ENCODE measurements at regions not wholly inside any gene's neighbourhood (a gene's known extent, or its start where the extent isn't known, plus 50 kb on each side); places are given as distances from the start of the nearest gene placed in this dataset.

GRCh38 chr22:49569286-49570031 is 258.2 kb downstream of the BRD1 start:
- no peak for DNase-seq (ENCODE audit: low read depth, low spot score)

GRCh38 chr22:49568751-49569285 is 258.9 kb downstream of the BRD1 start:
- no peak for DNase-seq (ENCODE audit: low read depth, low spot score)

- DNase-seq (ENCODE audit: low read depth, low spot score) = no peak
Observed at GRCh38 chr22:49567899-49568750, 259.5 kb downstream of the BRD1 start.

DNA sequence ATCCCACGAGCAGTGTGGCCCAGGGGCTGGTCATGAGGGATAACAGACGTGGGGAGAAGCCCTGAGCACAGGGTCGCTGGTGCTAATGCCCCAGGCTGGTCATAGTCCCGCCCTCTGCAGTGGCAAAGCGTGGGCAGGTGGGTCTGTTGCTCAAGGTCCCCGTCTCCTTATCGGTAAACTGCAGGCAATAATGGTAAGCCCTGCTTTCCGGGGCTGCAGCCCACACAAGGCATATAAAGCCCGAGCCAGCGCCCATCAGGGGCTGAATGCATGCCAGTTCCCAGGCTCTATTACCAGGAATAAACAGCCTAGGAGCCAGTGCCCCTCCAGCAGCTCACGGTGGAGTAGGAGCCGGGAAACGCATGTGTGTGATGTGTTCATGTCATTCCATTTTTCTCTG is 261.0 kb downstream of the BRD1 start:
- DNase-seq (ENCODE audit: low read depth, low spot score) = no peak

DNA sequence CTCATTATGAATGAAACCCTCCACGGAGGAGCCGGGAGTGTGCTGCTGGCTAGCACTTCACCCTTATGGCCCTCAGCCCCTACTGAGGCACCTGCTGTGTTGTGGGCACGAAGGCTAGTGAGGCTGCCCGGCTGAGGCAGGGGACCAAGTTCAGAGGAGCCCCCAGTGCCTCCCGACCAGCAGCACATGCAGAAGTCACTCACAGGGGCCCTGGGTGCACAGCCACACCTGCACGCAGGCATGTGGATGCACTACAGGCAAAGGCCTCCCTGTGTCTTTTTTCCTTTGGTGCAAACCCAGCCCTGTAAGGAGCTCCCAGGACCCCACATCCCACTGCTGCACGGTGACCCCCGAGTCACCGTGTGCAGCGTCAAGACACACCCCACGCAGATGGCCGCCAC is 261.5 kb downstream of the BRD1 start:
- no peak for DNase-seq (ENCODE audit: low read depth, low spot score)

DNA sequence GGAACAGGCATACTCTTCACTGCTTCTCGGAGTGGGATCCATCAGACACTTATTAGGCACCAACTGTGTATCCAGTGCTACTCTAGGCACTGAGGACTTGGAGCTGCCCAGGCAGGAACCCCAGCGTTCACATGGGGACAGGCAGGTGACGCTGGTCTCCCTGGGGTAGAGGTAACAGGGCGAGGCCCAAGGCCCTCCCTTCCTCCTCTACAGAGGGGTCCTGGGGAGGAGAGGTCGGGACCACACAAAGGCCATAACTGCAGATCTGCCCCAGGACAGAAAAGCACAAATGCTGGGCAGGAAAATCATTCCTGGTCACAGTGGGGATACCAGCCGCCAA is 262.2 kb downstream of the BRD1 start:
- no peak for DNase-seq (ENCODE audit: low read depth, low spot score)

DNA sequence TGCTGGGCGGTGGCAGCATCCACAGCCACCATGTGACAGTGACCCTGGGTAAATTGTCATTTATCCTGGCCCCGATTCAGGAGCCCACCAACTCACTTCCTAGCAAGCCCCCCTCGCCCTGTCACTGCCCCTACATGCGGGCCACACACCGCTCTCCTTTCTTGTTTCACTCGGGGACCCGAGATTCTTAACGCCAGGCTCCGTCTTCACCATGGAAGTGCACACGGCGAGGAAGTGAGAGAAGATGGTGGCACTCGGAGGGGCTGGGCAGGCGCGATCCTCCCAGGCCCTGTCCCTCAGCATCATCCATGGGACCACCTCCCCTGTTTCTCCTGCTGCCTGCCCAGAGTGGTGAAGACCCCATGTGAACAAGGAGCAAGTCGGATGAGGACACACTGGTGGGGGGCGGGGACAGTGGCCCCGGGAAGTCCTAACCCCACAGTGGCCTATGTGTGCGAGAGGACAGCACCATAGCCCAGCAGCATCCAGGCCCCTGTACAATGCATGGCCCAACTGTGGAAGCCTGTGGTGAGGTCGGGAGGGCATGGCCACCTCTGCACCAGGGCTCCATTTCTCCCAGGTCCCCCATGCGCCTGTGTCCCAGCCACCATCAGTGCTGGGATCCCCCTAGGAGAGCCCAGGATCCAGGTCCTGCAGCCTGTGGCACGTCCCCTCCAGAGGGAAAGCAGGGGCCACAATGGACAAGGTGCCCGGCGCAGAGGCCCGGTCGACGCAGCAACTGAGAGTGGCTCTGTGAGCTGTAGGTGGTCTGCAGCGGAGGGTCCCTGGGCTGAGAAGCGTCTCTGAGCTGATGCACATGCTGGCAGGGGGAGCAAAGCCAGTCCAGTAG is 262.8 kb downstream of the BRD1 start:
- DNase-seq (ENCODE audit: low read depth, low spot score) = no peak

DNA sequence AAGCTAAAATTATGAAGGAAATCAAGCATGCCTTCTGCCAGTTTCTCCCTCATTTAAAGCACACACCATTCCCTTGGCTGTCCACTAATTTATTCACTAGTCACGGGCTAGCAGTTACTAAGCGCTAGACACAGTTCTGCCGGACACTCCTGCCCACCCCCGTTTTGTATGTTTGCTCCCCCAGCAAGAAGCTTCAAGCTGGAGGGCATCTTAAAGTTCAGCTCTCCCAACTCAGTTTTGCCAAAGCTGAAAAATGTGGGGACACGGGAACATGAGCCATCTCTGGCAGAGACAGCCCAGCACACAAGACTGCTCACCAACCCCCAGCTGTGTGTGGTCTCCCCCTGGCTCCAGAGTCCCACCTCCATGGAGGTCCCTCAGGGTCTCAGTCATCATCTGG is 263.6 kb downstream of the BRD1 start:
- no peak for DNase-seq (ENCODE audit: low read depth, low spot score)

DNA sequence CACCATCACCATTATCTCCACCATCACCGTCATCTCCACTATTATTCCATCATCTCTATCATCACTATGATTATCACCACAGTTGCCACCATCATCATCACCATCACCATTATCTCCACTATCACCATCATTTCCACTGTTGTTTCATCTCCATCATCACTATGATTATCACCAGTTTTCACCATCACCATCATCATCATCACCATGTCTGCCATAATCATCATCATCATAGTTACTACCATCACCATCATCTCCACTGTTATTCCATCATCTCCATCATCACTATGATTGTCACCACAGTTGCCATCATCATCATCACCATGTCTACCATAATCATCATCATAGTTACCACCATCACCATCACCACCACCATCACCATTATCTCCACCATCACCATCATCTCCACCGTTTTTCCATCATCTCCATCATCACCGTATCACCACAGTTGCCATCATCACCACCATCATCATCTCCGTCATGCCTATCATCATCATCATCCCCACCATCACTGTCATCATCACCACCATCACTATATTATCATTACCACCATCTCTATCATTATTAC is 264.9 kb downstream of the BRD1 start:
- no peak for DNase-seq (ENCODE audit: low read depth, low spot score)

DNA sequence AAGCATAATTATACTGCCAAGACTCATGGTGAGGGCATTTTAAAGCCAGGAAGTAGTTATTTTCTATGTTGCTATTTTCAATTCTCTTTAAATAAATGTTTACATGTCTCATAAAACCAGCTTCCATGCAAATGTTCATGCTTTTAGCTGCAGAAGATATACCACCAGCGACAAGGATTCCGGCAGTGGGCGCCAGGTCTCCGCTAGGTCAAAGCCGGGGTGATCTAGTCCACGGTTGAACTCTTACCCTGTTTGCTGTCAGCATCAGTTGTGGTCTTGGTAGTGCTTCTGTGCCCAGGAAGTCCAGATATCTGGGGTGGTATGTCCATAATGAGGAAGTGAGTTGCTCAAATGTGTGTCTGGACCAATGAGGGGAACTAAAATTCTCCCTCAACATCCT is 265.7 kb downstream of the BRD1 start:
- DNase-seq (ENCODE audit: low read depth, low spot score) = no peak

- DNase-seq (ENCODE audit: low read depth, low spot score) = no peak
Observed at GRCh38 chr22:49561338-49561737, 266.3 kb downstream of the BRD1 start.

GRCh38 chr22:49555526-49555925 is 272.1 kb downstream of the BRD1 start:
- DNase-seq (ENCODE audit: low read depth, low spot score) = no peak

- no peak for DNase-seq (ENCODE audit: low read depth, low spot score)
Observed at GRCh38 chr22:49554741-49555140, 272.9 kb downstream of the BRD1 start.

GRCh38 chr22:49554296-49554625 is 273.4 kb downstream of the BRD1 start:
- no peak for DNase-seq (ENCODE audit: low read depth, low spot score)

DNA sequence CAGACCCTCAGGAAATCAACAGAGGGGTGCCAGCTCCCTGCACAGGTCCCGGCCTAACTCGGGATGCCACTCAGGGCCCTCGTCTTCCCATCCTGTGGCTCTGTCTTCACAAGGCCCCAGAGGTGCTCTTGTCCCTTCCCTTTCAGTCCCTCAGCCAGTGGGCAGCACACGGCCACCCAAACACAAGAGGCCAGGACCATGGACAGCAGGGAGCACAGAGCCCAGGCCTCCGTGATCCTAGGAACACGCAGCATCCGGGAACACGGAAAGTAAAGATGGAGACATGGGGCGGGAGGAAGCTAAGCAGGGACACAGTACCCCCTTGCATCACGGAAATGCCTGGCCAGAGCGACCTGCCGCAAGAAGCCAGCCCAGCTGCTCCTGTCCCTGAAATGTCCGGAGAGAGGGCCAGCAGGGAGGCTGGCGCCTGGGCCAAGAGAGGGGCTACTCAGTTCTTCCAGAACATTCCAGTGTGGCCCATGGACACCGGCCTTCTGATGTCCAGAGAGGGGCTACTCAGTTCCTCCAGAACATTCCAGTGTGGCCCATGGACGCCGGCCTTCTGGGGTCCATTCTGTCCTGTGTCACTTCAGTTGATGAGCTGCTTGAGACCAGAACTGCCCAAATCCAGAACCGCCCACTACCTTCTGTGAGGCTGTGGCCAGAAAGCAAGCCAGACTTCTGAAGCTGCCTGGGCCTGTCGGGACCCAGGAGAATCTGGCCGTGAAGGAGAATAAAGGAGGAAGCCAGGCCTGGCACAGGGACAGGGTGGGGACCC is 274.0 kb downstream of the BRD1 start:
- DNase-seq (ENCODE audit: low read depth, low spot score) = no peak

DNA sequence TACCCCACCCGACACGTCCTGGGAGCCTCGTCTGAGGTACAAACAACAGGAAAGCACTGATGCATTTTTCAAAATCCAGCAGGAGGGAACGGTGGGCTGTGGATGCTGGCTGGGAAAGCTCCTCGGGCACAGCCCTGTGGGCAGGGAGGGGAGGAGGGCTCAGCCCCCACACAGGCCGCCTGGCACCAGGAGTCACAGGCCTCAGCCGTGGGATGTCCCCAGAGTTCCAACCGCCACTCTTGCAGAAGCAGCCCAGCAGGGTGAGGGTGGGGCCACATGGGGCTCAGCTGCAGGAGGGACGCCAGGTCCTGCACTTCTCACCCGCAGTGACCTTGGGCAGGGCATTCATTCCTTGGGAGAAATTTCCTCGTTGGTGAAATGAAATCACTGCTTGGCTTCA is 274.6 kb downstream of the BRD1 start:
- no peak for DNase-seq (ENCODE audit: low read depth, low spot score)

DNA sequence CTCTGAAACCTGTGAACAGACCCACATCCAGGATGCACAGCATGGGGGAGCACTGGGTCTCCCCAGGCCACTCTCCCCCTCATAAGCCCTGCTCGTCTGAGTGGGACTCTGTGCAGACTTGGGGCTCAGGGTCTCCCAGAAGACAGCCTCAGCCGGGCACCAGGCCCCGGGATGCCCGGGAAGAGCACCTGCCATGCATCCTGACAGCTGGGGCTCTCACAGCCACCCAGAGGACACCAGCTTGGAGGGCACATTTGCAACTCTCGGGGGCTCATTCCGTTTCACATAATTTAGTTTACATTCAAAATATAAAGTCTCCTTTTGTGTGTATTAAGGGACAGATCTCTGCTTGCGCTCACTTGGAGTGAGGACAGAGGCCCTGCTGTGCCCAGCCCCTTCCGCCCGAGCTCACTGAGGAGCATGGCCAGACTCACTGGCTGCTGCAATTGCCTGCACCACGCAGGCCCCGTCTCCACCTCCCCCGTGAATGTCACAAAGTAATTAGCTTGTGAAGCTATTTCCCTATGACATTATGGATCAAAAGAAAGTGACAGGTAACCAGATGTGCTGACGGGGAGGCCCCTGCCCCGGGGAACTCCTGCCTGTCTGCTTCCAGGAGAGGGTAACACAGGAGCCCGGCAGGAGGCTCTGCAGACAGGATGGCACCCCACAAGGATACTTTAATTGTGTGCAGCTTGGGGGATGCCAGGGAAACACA is 275.6 kb downstream of the BRD1 start:
- DNase-seq (ENCODE audit: low read depth, low spot score) = no peak

GRCh38 chr22:49551446-49551845 is 276.2 kb downstream of the BRD1 start:
- DNase-seq (ENCODE audit: low read depth, low spot score) = no peak

DNA sequence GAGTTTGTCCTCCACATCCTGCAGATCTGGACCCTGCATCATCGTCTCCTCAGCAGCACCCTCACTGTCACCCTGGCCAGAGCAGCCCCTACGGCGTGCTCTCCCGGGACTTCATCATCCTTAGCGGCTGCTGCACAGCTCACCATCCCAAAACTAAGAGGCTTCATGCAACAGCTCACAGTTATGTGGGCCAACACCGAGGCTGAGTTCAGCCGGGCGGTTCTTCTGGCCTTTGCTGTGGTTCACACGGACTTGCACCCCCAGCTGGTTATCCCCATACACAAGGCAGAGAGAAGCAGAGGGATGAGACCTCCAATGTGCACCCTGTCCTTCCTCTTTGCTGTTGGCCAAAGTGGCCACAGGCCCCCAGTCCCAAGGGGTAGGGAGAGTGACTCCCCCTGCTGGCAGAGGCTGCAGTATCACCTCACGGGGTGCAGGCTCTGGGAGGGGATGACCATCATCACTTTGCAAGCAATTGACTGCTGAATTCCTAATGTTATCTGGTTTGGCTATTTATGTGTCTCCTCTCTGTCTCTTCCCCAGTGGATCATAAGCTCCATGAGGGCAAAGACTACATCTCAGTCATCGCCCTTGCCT is 276.8 kb downstream of the BRD1 start:
- no peak for DNase-seq (ENCODE audit: low read depth, low spot score)

DNA sequence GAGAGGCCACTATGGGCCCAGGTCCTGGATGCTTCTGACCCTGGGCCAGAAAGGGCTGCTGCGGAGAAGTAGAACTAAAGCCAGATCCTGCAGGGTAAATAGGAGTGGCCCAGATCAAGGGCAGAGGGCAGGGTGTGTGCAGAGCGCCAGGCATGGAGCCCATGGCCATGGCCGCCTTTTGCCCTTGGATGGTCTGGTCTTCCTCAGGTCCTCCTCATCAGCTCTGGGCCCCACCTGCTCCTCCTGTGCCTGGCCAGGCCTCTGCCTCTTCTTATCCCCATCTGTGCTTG is 277.6 kb downstream of the BRD1 start:
- DNase-seq (ENCODE audit: low read depth, low spot score) = no peak
